Left ventricle myocardium superior (tissue), 1 donor: ENCODE measurements at regions not wholly inside any gene's neighbourhood (a gene's known extent, or its start where the extent isn't known, plus 50 kb on each side); places are given as distances from the start of the nearest gene placed in this dataset.
"Not testable (repeated sequence)": the region's sequence is repeated elsewhere in the genome, so short reads cannot be mapped to it uniquely, and the experiment has no call there.

ENCODE experiments used
- ATAC-seq: fragments of 200-7000 bp; cut with Tn5 transposase; one replicate; pipeline ENCODE4 v1.9.1; 2020; ENCODE audit warnings: mild to moderate bottlenecking, moderate library complexity
- DNase-seq: peaks from one replicate; pipeline ENCODE4 v3.0.0-alpha.2; 2020
- intact Hi-C: fragments of 100-400 bp; cut with micrococcal nuclease; formaldehyde crosslinking; loops from one replicate; pipeline ENCODE4 v1.11.0; 2022
- donor health status: DM: no; HTN: yes; CAD: no; lungs with severe emphysema.

DNA sequence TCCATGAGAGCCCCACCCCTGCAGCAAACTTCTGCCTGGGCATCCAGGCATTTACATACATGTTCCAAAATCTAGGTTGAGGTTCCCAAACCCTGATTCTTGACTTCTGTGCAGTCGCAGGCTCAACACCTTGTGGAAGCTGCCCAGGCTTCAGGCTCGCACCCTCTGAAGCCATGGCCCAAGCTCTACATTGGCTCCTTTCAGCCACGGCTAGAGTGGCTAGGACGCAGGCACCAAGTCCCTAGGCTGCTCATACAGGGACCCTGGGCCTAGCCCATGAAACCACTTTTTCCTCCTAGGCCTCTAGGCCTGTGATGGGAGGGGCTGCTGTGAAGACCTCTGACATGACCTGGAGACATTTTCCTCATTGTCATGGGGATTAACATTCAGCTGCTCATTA lies 172.8 kb upstream of the SATB1 start:
- DNase-seq, result no peak
- no peak for ATAC-seq
- intact Hi-C loops, result no loop called here

DNA sequence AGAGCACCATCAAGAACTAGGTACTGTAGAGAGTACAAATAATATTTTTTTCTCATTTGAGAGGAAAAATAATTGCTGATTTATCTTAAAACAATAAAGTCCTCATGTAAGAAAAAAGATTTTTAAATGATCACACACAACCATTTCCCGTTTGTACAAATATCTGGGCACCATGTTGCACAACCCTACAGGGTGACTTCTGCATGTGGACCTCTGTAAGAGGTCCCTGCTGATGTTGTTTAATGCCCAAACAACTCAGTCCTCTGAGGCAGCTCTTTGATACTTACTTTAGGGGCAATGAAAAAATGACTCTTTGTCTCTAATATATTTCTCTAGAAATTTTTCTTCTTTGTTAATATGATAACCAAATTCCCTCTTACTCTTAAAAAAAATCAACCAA lies 168.1 kb upstream of the SATB1 start:
- intact Hi-C loops, result no loop called here
- DNase-seq, result no peak
- ATAC-seq, result no peak

DNA sequence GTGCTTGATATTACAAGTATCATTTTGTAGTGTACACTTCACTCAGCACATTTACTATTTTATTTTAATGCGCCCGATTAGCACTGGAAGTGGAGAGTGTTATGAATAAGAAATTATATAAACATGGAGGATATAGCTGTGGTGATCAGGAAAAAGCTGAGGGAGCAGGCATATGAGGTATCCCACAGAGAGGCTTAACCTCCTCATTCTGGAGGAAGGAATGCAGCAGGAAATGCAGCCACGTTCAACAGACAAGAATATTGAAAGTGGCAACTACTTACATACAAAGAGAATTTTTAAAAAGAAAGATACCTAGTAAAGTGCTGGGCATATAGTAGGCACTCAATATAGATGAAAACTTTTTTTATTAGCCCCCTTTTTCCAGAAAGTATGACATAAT lies 166.0 kb upstream of the SATB1 start:
- intact Hi-C loops, result no loop called here
- ATAC-seq (no peak), DNase-seq (no peak)

DNA sequence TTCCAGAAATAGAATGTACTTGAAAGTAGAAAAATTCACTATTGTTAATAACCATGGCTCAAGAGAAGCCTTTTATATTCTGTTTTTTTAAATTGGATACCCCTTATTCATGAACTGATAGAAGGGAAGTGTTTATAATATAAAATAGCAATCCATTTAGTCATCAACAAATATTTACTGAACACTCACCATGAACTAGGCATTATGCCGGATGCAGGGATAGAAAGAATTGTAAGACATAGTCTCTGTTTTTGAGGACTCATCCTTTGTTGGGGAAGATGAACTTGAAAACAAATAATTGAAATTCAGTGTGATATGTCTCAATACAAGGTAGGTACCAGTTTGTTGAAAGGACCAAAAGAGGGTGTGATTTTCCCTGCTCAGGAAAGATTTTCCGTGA lies 160.9 kb upstream of the SATB1 start:
- intact Hi-C loops, result no loop called here
- ATAC-seq (no peak), DNase-seq (no peak)

GRCh38 chr3:18585004-18585968 lies 160.1 kb upstream of the SATB1 start:
- ATAC-seq (no peak), DNase-seq (no peak)
- intact Hi-C loops, result no loop called here

- intact Hi-C loops, result no loop called here
- DNase-seq (no peak), ATAC-seq (no peak)
Measured at GRCh38 chr3:18580268-18580667, 155.1 kb upstream of the SATB1 start.

GRCh38 chr3:18579661-18580060 lies 154.5 kb upstream of the SATB1 start:
- DNase-seq, result no peak
- ATAC-seq, result no peak
- intact Hi-C loops, result no loop called here

DNA sequence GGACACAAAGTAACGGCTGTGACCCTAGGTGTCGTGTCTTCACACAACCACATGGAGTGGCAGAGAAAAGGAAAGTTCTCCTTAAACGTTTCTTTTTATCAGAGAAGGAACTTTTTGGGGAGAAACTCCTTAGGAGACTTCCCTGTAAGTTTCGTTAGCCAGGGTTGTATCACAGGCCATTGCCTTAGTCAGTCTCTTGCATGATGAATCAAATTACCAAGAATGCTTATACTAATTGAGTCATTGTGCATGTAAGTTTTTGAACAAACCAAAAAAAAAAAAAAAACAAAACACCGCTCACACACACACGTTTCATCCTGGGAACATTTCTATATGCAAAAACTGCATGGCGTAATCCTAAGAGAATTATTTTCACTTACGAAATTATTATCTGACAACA lies 150.4 kb upstream of the SATB1 start:
- intact Hi-C loops, result no loop called here
- ATAC-seq (no peak), DNase-seq (no peak)

GRCh38 chr3:18572809-18573208 lies 147.7 kb upstream of the SATB1 start:
- ATAC-seq (no peak), DNase-seq (no peak)
- intact Hi-C loops, result no loop called here

DNA sequence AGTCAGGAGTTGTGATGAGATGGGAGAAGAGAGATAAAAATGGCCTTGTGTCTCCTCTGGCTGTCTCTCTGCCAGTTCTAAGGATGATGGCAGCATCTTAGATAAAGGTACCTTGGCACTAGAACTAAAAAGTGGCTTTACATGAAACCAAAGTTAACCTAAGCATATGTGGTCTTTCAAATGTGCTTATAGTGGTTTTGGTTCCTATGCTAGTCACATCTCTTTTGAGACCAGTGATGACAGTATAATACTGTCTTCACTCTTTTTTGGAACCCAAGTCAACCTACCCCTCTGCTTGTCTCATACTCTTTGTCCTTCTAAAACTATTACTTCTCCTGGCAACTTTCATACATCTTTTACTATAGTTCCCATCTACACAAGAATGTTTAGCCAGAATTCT lies 142.2 kb upstream of the SATB1 start:
- no peak for ATAC-seq
- intact Hi-C loops, result no loop called here
- DNase-seq, result no peak

DNA sequence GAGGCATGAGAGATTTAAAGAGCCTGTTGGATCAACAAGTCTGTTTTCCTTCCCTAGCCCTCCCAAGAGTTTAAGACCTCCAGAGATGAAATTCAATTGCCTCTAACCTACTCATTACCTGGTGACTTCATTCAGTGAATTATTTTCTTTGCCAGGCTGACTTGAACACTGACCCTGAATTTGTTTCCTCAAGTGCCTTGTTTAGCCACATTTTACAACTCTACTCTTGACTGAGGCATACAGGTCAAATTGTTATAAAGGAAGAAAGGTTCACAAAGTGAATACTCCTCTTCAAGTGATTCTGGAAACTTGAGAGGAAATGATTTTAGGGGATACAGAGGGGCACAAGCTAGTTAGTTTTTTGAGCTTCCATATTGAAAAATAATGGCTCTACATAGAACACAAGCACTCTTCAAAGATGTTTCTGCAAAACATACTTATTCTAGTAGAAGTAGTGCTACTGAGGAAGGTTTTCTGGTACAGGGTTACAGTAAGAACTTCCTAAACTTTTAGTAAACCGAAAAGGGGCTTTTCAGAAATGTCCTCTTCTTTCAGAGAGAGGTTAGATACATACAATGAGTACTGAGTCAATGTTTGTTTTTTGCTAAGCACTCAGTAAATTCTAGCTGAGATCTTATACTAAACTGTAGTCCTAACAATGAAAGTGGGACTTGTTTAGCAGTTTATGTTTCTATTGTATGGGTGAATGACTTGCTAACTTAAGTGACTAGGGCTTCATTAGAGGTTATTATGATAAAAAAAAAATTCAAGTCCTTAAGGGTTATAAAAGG lies 137.4 kb upstream of the SATB1 start:
- intact Hi-C loops, result no loop called here
- no peak for ATAC-seq

DNA sequence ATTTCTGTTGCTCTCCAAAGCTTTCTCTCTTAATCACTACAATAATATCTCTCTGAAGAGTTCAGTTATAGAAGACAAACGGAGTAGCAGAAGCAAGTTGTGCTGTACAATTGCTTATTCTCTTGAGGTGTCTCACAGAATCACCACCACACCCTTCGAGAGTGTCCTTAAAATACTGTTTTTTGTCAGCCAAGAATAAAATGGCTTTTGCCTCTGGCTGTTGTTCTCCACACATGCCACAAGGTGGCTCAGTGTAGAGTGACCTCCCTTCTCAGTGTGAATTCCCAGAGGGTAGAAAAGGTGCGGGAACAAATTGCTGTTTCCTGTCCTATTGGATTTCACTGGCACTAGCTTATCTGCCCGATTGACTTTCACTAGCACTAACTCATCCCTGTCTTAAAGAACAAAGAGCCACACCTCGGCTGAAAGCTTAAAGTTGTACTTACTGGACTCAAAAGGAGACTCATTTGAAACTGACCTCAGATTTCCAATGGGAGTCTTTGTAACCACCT lies 134.2 kb upstream of the SATB1 start:
- peak; percentile 49 for ATAC-seq
- intact Hi-C loops, result no loop called here

More for the DNA sequence above, 137.4 kb upstream of the SATB1 start:
- DNase-seq, result no peak

DNA sequence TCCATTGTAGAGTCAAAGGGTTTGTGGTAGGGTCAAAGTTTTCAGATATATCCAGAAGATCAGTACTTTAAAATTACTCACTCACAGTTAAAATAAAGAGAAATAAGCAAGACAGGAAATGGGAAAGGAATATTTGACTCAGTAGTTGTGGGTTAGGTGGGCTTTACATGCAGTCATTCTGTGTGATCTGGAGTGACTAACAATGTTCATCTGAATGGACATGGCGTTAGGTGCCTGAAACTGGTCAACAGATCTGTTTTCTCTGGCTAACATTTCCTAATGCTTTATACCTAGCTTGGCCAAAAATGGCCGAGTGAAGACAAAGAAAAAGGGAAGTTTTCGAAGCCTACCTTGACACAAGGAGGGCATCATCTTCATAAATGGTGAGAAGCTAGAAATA lies 133.4 kb upstream of the SATB1 start:
- DNase-seq (no peak), ATAC-seq (no peak)
- intact Hi-C loops, result no loop called here

More for the DNA sequence above, 134.2 kb upstream of the SATB1 start:
- no peak for DNase-seq

- intact Hi-C loops, result no loop called here
- DNase-seq, result no peak
- no peak for ATAC-seq
Measured at GRCh38 chr3:18557216-18557615, 132.1 kb upstream of the SATB1 start.

DNA sequence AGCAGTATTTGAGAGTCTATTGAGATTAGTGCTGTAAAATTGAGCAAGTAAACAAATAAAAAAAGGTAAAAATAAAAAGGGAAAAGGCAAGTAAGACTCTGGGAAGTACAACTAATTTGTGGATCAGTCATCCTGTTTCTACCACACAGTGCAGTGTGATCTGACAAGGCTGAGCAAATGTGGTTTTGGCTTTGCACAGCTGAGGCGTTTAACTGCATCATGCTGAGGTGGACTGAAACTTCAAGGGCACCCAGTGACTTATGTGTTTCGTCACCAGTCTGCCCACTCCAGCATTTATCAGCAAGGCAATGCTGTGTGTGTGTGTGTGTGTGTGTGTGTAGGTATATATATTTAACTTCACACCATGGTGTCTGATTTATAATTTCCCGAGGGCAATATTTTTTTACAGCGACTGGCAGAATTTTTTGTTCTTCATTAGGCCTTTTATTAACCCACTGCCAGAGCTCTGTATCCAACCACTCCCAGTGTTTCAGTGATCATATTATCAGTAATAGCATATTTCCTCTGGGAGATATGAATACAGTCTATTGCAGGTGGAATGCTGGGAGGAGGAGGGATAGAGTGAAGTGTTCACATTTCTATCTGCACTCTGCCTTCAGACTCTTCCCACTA lies 131.5 kb upstream of the SATB1 start:
- no peak for ATAC-seq
- intact Hi-C loops, result no loop called here

DNA sequence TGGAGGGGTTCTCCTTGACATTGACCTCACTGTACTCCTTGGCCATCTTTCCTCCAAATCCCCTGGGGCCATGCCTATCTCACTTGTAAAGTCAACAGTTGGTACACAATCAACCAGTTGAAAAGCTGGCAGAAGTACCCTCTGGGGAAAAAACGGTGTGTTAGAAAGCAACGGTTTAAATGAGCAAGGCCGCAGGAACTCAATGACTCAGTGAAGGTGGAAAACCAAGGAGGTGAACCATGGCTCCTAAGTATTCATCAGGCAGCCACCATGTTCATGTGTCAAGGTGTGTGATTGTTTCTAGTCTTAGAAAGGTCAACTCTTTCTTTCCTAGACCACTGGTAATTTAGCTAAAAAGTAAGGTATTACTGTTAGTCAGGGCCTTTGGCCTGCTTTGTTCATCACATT lies 130.9 kb upstream of the SATB1 start:
- intact Hi-C loops, result no loop called here
- no peak for ATAC-seq
- DNase-seq, result no peak

More for the DNA sequence above, 131.5 kb upstream of the SATB1 start:
- no peak for DNase-seq

DNA sequence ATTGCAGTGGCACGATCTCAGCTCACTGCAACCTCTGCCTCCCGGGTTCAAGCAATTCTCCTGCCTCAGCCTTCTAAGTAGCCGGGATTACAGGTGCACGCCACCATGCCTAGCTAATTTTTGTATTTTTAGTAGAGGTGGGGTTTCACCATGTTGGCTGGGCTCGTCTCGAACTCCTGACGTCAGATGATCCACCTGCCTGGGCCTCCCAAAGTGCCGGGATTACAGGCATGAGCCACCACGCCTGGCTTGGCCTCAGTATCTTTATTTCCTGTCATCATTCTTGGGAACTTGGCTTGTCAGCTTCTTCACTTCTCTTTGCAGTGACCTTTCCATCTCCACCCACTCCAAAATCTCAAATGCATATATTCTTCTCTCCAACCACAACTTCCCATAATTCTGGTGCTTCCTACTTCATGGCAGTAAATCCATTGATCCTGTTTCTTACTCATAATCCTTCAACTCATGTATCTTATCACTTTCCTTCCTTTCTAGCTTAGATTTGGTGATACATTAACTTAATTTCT lies 127.5 kb upstream of the SATB1 start:
- intact Hi-C loops, DNase-seq, ATAC-seq: not testable (repeated sequence)

DNA sequence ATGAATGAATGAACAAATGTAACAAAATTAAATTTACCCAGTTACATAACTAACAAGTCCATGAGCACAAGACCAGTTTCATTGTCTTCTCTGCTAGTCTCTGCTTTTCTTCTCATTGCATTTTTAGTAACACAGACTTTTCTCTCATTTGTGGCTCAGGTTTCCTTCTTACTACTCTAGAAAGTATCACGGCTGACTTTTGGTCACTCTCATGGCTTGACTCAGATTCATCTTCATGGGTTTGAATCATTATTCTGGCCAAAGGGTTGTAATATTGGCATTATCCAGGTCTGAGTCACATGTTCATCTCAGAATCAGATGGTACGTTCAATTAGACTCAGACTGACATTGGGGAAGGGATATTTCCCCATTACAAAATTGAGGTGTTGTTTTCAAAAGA lies 121.5 kb upstream of the SATB1 start:
- no peak for ATAC-seq
- intact Hi-C loops, result no loop called here
- no peak for DNase-seq

DNA sequence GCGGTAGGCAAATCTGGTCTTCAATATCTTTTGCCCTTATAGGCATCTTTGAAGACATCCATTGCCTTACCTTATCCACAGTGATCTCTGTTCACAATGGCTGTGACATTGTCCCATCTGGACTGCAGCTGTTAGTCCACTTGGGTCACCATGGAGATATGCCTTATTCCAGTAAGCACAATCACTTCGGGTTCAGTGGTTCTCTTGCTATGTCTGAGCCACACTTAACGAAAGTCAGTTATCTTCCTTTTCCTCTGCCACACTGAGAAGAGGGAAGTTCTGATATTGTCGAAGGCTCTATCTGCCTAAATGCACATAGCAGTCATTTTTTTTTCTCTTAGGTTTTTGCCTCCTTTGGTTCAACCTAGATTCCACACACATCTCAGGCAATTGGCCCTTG lies 119.0 kb upstream of the SATB1 start:
- ATAC-seq (no peak), DNase-seq (no peak)
- intact Hi-C loops, result no loop called here
